Embryonic facial prominence (tissue), 1 donor: ENCODE measurements at regions not wholly inside any gene's neighbourhood (a gene's known extent, or its start where the extent isn't known, plus 50 kb on each side); places are given as distances from the start of the nearest gene placed in this dataset.

Experiments
- DNase-seq: peaks from one replicate; pipeline ENCODE4 v3.0.0-alpha.2; 2016; ENCODE audit errors: extremely low spot score

GRCh38 chr7:371119-371778 is 81.3 kb downstream of the FOXL3 start:
- DNase-seq = no peak

DNA sequence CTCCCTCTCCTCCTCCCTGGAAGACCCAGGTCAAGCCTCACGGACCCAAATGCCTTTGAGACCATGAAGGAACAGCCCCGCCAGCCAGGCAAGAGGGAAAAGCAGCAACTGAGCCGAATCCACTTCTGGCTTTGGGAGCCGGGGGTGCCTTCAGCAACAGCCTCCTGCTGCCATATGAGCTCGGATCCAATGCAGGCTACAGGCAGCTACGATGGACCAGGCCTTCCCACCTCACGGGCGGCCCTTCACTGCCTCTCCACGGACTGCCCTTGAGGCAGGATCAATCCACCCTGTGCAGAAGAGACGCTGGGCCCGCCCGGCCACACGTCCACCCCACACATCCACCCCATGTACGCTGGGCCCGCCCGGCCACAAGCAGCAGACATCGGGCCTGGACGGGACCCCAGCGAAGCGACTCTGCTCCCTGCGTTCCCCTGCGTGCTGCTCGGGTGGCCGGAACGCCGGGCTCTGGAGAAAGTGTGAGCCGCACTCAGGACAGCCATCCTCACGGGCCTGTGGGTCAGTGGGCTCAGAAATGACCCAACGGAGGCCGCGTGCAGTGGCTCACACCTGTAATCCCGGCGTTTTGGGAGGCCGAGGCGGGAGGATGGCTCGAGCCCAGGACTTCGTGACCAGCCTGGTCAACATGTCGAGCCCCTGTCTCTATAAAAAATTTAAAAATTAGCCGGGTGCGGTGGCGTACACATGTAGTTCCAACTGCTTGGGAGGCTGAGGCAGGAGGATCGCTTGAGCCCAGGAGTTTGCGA is 82.0 kb downstream of the FOXL3 start:
- DNase-seq = no peak

DNA sequence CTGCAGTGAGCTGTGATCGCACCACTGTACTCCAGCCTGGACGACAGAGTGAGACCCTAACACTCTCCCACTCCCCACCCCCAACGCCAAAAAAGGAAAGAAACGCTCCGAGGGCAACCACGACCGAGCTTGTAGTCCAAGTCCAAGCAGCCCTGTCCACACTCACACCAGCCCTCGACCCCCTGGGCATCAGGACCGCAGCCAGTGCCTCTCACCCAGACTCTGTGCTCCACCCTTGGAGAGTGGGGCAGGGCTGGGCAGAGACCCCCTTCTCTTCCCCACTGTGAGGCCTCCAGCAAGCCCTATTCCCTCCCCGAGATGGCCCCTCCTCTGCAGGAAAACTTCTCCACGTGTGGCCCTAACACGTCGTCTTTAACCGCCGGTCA is 82.6 kb downstream of the FOXL3 start:
- no peak for DNase-seq

GRCh38 chr7:372932-373791 is 83.2 kb downstream of the FOXL3 start:
- DNase-seq = no peak

DNA sequence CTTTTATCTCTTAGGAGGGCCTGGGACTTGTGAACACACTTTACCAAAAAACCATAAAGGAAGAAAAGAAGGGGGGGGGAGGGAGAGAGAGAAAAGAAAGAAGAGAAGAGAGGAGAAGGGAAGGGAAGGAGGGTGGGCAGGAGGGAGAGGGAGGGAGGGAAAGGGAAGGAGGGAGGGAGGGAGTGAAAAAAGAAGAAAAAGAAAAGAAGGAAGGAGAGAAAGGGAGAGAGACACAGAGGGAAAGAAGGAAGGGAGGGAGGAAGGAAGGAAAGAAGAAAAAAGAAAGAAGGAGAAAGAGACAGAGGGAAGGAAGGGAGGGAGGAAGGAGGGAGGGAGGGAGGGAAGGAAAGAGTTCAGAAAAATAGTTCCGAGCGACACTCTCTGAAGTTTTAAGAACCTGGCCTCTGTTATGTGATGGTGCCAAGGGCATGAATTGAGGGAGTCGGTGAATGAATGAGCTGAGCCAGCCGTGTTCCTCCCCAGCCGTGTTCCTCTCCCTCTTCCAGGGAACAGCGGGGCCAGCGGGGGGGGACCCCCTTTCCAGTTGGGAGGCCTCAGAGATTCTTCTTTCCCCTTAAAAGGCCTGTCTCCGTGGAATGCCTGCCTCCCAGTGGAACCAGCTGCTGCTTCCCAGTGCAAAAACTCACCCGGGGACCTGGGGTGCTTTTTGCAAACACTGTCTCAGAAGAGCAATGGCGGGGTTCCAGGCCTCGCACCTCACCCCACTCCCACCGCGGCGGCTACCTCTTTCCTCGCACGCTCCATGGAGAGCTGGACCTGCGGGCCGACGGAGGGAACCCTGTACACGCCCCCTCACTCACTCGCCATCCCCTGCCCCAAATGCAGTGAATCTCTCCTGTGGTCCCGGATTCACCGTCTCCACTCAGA is 84.1 kb downstream of the FOXL3 start:
- DNase-seq = no peak

DNA sequence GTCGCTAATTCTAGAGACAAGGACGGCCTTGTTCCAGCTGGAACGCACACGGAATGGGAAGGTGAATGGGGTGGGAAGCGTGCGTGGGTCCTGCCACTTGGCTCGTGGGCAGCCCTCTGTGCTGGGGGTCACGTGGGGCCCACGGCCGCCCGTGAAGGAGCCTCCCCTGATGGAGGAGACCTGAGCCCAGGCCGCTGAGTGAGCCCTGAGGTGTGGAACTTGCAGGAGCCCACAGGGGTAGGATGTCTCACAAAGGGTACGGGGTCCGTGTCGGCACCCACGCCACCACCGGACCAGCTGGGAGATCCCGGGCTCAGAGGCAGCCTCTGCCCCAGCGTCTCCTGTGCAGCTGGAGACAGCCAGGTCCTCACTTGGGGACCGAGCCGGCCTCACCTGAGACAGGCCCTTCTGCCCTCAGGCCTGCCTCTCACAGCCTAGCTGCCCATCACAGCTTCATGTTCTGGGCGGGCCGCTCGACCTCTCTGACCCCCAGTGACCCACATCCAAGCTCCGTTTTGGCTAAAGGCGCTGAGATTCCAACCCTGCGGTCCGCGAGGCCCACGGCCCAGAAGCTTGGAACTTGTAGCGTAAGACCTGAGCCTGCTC is 84.8 kb downstream of the FOXL3 start:
- DNase-seq = no peak

- no peak for DNase-seq
Observed at GRCh38 chr7:375321-375831, 85.4 kb downstream of the FOXL3 start.

DNA sequence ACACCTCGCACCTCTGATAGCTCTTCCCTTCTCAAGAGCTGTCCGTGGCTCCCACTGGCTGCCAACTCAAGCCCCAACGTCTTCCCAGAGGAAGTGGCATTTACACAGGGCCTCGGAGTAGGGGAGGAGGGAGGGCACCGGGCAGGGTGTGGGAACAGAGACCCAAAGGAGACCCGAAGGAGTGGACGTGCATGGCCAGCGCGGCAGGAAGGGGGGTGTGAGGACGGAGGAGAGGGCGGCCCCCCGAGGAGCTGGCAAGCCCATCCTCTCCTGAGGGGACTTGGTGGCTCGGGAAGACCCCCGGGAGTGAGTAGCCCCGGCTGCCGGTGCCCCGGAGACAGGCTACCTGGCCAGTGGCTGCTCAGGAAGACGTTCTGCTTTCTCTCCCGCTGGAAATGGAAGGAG is 85.9 kb downstream of the FOXL3 start:
- no peak for DNase-seq

- peak; percentile 37 for DNase-seq
Observed at GRCh38 chr7:376306-377079, 86.5 kb downstream of the FOXL3 start.

DNA sequence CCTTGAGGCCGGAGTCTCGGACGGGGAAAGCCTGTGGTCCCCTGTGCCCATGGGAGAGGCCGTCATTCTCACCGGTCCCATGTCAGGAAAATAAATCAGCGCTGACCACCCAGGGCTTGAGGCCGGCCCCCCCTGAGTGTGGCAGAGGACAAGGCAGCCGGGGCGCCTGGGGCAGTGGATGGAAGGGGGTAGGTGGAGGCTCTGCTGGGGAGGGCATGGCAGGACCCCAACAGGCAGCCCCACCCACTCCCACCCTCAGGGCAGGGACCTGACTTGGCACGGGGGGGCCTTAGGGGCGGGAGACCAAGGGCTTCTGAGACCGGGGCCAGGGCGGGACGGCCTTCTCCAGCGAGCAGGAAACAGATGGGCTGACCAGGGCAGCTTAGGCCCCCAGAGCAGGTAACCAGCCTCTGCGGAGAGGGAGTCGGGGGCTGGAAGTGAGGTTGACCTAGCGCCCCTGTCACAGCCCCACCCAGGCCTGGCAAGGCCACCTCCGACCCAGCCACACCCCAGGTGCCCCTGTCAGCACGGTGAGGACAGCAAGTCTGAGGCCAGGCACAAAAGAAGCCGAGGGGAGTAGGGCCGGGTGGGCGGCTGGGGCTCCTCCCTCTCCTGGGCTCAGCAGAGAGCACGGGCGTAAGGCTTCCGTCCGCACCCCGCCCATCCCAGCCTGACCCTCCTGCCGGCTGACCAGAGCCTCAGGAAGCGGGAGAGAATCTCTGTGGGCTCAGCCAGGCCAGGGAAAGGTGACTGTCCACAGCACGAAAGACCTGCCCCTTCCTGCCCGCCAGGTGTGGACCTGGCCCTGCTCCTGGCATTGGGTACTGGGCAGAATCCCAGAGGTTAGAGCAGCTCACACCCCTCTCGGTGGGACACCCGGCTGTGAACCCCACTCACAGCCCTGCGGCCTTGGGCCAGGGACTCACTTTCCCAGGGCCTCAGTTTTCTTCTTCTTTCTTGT is 87.4 kb downstream of the FOXL3 start:
- no peak for DNase-seq

- DNase-seq = no peak
Observed at GRCh38 chr7:378041-378420, 88.1 kb downstream of the FOXL3 start.

DNA sequence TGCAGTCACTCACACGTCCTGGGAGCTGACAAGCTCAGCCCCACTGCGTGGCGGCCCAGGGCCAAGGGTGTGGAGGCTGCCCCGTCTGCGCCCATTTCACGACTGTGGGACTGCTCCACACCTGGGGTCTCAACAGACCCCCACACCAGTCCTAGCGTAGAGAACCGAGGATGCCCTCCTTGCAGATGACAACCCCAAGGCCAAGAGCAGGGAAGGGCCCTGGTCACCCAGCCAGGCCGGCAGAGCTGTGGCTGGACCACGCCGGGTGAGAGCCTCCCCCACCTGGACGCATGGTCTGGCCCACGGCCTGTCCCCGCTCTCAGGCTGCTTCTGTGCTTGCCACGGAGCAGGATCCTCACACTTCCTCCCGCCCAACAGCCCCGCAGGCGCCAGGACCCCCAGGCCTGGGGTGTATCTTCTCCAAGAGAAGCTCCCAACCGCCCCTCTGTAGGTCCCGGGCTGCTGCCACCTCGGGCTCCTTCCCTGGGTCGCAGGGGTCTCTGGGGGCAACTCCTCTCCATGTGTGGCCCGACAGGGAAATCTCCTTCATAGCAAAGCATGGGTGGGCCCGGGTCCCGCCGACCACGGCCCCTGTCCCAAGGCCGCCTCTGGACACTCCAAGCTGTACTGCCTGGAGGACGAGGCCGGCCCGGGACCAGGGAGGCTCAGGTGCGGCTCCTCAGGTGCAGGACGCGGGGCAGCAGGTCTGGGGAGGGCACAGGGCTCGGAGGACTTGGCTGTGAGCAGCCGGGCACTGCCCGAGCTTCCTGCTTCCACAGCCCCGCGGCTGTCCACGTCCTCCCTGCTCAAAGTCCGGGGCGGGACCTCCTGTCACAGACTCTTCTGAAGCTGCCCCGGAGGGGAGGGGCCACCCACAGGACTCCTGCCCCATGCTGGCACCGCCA is 88.8 kb downstream of the FOXL3 start:
- DNase-seq = no peak

DNA sequence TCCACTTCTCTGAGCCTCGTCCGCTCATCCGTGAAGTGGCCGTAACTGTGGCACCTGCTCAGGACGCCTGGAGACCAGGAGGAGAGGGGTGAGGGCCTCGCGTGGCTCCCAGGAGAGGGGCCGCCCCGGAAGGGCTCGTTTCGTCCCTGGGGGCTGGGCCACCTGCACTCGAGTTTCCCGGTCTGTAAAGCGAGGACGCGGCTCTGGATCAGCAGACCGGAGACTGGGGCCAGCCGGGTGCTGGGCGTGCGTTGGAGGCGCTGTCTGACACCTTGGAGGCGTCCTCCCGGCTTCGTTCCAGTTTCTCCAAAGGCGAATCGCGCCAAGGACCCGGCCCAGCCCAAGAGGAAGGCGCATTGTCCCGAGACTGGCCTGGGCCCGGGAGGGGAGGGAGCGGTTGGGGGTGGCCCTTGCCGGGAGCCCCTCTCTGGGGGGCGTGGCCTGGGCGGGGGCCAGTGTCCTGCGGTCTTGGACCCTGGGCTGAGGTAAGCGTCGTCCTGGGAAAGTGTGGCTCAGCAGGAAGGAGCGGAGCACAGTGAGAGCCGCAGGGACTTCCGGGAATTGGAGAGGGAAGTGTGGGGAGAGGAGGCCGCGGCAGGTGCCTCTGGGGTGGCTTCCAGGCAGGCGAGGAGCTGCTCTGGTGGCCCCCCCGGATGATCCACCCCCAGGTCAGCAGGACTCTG is 89.6 kb downstream of the FOXL3 start:
- no peak for DNase-seq

DNA sequence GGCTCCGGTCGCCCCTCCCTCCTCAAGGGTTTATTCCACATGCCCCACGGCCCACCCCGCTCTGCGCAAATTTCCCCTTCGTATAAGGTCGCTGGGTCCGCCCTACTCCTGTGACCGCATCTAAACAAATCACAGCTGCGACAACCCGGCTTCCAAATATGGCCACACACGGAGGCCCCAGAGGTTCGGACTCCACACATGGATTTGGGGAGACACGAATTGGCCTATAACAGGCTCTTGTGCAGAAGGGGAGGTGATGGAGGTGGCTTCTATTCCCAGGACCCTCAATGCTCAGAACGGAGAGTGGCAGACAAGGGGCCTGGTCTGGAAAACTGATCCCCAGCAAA is 90.1 kb downstream of the FOXL3 start:
- no peak for DNase-seq

DNA sequence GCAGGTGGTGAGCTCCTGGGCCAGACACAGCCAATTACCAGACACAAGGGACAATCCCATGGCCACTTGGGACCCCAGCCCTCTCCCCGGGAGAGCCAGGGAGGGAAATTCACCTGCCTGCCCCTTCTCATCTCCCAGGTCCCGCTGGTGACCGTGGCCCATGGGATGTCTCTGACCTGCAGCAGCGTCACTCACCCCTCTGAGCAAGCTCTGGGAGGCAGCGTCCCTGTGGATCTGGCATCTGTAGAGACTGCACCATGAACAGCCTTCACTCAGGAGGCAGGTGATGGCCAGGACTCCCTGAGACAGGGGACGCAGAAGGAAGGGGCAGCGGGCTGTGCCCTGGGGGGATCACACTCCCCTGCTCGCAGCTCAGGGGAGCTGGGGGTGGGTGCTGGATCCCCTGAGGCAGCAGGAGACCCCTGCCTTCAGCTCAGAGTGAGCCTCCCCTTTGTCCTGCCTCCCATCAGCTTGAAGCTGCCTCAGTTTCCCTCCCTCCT is 90.8 kb downstream of the FOXL3 start:
- DNase-seq = no peak

DNA sequence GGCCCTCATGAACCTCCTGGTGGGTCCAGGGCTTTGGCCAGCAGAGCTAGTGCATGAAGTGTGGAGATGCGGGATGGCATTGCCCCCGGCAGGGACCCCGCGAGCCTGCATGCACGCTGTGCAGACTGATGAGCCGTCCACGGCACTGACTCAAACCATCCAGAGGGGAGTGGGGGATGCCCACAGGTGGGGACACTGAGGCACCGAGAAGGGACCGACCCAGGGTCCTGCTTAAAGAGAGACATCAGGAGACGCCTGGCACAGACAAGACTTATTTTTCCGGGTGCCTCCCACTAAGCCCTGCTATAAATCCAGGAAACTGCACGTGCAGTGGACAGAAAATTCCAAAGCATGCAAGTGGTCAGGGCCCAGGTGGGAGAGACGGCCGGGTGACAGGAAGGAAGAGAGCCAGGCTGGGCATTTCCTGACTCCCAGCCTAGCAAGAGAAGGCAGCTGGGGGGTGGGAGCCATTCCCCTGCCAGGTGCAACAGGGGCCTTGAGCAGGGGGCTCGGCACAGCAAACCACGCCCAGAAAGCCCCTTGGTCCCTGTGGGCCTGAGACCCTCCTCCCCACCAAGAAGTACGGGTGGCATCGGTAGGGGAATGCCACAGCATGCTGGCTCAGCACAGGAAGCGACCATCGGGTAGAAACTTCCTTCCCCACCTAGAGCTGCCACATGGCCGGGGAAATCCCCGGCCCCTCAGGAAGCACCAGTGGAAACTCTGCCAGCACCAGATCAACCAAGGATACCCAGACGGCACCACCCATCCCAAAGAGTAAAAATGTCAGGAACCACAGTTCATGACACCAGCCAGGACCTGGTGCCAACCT is 91.5 kb downstream of the FOXL3 start:
- DNase-seq = no peak

DNA sequence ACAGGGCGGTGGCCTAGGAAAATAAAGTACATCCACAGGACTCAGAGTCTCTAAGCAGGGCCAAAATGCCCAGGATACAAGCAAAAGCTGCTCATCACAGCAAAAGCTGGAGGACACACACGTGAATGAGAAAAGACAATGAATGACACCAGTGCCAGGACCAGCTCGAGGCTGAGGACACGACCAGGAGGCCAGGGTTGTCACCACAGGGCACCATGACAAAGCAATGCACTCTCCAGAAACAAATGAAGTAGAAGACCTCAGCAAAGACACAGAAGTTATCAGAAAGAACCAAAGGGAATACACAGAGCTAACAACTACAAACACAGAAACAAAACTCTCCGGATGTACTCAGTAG is 92.1 kb downstream of the FOXL3 start:
- DNase-seq = no peak
